Fibroblast of peridontal ligament (primary cell): ENCODE measurements at regions not wholly inside any gene's neighbourhood (a gene's known extent, or its start where the extent isn't known, plus 50 kb on each side); places are given as distances from the start of the nearest gene placed in this dataset.

Experiments used
- DNase-seq: peaks from one replicate; pipeline ENCODE4 v3.0.0-alpha.2; 2010; ENCODE audit errors: extremely low read depth

DNA sequence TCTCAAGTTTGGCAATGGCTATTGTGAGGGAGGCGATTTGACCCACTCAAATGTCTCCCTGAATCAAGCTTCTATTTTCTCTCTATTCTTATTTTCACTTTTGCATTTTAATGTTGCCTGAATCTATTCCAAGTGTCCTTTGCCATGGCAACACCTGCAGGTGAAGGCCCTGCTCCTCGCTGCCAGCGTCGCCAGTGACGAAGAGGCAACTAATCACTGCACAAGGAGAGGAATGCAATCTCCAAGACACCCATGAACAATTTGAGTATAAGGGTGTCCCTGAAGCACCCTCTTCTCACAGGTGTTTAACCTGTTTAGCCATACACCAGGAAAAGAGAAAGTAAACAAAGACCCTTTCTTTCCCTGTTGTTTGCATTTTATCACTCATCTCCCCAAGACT is 165.6 kb upstream of the VRK2 start:
- no peak for DNase-seq

GRCh38 chr2:57881998-57882888 is 164.4 kb upstream of the VRK2 start:
- DNase-seq, result peak; percentile 70

DNA sequence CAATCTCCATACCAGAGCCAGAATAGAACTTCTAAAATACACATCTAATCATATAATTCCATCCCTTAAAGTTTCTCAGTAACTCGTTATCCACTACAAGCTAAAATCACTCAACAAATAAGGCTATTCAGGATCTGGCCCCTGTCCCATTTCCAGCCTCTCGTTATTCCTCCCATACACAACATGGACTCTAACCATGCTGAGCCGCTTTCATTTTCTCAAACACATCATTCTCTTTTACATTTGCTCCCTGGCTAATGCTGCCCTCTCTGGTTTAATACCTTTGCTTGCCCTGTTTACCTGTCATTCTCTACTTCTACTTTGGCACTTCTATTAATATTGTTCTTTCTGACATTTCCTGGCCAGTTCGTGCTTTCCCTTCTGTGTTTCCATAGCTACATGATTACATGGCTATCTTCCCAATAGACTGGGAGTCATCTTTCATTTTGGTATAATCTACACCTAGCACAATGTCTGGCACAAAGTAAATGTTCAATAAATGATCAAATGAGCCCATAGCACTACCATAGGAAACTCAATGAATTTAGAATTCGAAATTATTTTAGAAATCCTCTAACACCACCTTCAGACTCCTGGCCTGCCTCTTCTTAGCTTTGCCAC is 163.6 kb upstream of the VRK2 start:
- peak; percentile 55 for DNase-seq

DNA sequence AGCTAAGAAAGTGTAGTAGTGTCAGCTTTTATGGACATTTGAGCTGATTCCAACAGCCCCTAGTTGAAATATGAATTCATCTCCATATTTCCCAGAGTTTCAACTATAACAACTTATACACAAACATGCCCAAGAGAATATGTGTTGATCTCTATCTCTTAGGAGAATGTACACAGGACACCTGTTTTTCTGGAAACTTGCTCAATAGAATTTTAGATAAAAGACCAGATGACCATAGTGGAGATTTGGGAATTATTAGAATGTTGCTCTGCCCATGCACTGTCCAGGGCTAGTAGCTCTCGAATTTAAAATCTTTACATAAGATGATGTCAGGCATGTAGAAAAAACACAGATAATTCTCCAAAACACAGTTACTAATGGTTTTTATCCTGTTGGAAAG is 162.3 kb upstream of the VRK2 start:
- DNase-seq, result no peak

DNA sequence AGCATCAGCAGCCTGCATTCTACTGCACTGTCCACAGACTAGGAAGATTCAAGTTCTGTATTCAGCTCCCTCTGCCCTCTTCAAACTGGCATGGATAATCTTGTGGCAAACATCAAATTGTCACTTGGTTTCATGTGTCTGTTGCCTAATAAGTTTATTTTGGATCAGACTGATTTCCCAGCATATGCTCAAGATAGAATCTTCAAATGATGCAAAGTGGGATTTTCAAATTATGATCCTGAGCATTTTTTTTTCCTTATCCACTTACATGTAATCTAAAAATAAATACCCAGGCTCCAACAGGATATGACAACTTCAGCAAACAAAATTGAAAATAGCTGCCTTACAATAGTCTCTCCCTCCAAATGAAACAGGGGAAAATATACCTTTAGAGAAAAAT is 160.9 kb upstream of the VRK2 start:
- DNase-seq, result no peak

DNA sequence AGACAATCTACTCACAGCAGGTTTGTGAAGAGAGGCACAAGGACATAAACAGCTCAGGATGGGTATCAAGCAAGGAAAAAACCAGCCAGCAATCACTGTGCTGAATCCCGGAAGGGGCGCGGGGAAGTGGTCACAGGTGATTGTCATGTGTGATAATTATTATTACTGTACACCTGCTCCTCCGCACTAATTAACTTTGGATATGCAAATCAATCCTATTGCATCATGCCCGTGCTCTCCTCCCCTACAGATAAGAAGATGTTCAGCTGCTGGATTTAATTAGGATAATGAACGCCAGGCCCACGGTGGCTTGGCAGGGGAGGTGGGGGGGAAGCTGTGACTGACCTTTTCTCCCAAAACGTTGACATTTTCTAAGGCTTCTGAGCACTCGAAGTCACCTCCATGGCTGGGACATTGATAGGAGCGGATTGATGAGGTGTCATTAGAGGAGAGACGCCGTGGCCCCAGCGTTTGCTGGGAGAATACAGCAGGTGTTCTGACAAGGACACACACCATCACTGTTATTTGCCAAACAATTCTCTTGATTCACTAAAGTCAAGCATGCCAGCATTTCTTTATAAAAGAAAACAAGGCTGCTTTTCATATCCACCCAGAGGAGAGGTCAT is 160.3 kb upstream of the VRK2 start:
- no peak for DNase-seq

GRCh38 chr2:57888463-57888862 is 158.1 kb upstream of the VRK2 start:
- DNase-seq, result no peak

GRCh38 chr2:57890464-57890863 is 156.1 kb upstream of the VRK2 start:
- peak; percentile 72 for DNase-seq

DNA sequence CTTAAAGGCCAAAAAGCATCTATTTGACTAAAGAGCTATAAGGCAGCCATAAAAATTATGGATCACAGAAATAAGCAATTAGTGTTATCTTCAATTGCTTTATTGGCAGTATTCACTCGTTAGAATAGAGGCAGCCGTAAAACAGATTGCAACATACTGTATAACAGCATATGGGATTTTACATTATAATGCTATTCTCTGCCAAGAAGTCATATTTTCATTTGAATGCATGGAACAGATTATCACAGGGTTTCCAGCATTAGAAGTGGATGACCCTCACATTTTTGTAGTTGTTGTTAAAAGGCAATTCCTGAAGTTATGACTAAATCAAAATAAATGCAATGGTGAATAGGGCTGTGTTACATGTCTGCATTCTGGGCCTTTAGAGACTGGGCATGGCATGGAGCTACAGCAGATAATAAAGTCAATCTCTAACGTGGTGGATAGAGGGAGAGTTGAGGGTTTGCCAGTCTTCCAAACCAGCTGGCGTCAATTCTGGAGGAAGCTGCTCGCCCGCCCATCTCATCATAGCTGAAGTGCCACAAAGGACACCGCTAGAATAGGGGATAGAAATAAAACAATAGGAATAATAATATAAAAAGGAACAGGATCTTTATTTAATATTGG is 155.4 kb upstream of the VRK2 start:
- no peak for DNase-seq

DNA sequence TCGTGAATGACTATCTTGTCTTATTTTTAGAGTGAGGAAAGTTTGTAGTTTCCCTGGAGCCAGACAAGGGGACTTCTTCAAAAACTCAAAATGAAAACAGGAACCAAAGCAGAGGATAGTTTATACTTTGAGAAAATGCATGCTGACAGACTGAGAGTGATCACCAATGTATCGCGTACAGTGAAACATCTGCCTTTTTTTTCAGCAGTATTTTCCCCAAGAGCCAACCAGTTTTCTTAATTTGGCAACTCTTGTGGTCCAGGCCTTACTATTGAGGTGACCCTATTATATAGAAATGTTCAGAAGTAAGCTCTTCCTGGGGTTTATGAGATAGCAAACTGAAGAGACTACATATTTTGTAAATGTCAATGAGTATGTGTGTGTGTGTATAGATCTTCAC is 153.7 kb upstream of the VRK2 start:
- DNase-seq, result no peak

GRCh38 chr2:57893347-57893746 is 153.3 kb upstream of the VRK2 start:
- no peak for DNase-seq

DNA sequence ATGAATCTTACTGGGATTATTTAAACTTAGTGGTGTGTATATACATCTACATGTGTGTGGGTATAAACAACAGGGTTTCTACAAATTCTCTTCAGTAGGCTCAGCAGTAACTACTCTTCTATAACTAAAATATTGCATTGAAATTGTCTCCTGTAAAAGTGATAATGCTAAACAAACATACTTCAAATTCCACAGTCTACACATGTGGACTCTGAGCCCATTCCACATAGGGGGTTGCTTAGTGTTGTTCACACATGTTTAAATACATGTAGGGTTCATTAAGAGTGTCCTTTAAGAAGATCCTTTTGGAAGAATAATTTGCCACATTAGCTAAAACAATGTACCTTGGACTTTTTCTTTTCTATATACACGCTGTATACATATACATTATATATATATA is 152.8 kb upstream of the VRK2 start:
- DNase-seq, result no peak

DNA sequence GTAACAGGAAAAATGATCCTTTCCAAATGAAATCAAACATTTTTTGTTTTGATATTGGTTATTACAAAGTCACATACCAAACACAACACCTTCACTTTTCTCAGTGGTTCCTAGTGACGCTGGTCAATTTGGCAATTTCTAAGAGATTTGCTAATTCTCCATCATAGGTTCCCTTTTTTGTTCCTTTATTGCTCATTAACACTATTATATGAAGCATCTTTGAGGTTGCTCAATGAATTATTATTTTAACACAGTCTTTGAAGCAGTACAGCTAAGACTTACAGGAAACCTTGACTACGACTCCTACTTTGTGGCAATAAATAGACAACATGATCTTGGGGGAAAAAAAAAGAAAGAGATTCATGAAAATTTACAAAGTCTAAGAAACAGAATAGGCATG is 152.2 kb upstream of the VRK2 start:
- DNase-seq, result no peak

GRCh38 chr2:57897920-57898319 is 148.7 kb upstream of the VRK2 start:
- no peak for DNase-seq

DNA sequence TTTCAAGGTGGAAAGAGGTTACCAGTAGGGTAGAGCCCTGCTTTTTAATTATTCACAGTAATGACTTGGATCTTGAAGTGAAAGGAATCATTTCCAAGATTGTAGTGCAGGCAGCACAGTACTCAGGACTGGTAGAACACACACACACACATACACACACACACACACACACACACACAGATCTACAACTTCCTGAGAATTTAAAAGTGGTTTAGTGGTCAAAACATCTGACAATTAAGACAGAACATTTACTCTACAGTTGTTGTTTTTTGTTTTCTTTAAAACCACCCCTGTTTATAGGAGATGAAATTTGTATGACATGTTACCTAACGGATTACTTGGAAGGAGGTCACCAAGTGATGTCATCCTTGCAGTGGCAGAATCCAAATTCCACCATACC is 146.7 kb upstream of the VRK2 start:
- DNase-seq, result no peak

GRCh38 chr2:57902578-57902977 is 144.0 kb upstream of the VRK2 start:
- no peak for DNase-seq

DNA sequence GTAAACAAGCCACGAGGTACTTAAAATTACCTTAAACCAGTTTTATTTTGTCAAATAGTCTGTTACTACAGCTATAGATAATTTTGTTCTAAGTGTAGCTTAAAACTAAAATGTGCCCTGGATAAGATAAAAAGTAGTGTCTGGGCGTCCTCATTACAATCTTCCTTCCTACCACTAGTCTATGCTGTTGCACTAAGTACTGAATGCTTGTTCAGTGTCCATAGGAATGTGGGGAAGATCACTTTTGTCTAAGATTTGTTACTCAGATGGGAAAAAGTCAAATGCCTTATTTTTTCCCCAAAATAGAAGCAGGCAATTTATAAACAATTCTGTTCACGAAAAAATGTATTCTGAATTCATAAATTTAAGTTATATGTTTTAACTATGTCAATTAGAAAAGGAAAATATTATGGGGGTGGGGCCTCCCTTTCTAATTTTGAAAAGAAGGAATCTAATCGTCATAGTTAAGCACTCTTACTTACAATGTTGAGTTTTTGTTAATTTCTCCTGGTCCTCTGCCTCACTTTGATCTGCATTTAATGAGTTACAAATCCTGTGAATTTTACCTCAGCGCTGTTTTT is 140.4 kb upstream of the VRK2 start:
- peak; percentile 84 for DNase-seq

DNA sequence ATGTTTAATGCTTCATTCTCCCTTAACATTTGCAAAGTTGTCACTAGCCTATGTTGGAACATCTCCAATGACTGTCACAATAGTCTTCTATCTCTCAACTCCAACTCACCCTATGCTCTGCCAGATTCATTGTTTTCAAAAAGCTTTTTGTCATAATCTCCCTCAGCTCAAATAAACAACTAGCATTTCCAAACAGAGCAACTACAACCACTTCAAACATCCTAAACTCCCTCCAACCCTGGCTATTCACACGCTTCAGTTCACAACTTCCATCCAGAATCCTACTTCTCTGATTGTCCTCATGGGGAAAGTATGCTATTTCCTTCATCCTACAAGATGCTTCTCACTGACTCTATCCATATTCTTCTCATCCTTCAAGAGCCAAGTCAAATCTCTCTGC is 139.2 kb upstream of the VRK2 start:
- no peak for DNase-seq

DNA sequence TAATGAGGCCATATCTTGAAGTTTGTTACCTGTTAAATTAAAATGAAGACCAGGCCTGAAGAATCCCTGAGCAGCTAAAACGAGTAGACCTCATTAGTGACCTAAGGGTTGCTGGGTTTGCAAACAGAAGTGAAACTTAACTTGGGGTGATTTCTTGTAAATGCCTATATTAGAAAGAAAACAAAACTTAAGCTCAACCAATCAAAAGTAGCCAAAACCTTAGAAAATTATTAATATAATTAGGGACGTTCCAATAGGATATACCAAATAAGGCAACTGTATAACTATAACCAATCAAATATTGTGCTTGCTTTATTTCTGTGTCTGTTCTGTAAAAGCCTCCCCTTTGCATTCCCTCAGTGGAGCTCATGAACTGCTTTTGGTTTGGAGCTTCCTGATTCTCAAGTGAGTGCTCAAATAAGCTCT is 137.9 kb upstream of the VRK2 start:
- DNase-seq, result no peak

DNA sequence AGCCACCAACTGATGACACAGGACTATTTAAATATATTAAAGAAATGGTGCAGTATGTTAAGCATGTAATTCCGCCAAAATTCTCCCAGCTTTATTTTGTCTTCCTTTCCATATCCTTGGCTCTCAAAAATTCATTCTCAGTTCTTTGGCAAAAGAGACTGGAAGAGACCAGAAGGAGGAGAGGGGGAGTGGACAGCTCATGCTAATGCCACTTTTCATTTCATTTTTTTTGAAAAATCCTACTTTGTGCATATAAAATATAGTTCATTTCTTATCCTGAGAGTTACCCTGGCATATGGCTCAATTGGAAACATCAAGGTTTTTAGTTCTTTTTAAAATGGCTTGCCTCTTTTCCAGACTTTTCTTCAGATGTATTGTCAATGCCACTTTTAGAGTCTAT is 128.5 kb upstream of the VRK2 start:
- DNase-seq, result no peak

DNA sequence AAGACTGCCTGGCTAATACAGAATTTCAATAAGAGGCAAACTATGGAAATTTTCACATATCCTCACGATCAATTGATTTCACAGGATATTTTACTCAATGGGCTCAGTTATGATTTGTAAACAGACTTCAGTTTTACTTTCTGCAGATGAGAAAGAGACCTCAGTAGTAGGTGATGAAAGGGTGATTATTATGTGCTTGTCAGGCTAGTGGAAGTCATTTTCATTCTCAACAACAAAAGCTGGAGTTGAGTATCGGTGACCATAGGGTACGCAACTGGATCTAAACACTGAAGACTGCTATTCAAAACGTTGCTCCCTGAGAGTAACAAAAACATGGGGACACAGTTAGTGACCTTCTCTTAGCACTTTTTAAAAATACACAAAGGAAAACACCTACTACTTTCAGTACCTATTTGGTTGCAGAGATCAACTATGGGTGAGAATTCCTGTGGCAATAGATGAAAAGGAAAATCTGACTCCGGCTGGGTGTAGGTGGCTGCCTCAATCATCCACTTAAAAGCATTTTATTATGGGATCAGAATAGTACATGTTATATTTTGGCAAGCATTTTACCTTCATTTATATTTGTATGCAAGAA is 126.2 kb upstream of the VRK2 start:
- no peak for DNase-seq

DNA sequence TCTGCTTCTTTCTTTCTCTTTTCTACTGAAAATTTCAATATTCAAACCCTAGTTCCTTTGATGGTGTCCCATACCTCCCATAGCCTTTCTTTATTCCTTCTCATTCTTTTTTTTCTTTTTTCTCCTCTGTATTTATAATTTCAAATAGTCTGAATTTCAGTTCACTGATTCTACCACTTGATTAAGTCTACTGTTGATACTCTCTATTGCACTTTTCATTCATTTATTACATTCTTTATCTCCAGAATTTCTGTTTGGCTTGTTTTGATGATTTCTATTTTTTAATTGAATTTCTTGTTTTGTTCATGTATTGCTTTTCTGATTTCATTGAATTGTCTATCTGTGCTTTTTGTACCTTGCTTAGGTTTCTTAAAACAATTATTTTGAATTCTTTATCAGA is 111.9 kb upstream of the VRK2 start:
- DNase-seq, result no peak
